Panc1 (cell line): ENCODE measurements at regions not wholly inside any gene's neighbourhood (a gene's known extent, or its start where the extent isn't known, plus 50 kb on each side); places are given as distances from the start of the nearest gene placed in this dataset.

Experiments
- ATAC-seq: fragments of 200-7000 bp; cut with Tn5 transposase; 2 replicates; pipeline ENCODE4 v1.9.1; 2020; ENCODE audit warnings: mild to moderate bottlenecking, moderate library complexity
- BruUV-seq: library from RNA; stranded (reverse); fragments of 400-500 nt; replicated peaks from 2 replicates; lab custom pipeline; 2021; lab: Mats Ljungman, UMichigan
- CTCF ChIA-PET: fragments of 300-600 bp; sonication (Branson Sonifier 250); formaldehyde crosslinking; loops from one replicate; lab custom pipeline; 2022; ENCODE audit warnings: antibody characterized with exemption; lab: Charles Lee
- POLR2A ChIA-PET: fragments of 300-600 bp; sonication (Branson Sonifier 250); formaldehyde crosslinking; loops from one replicate; lab custom pipeline; 2022; ENCODE audit warnings: antibody characterized with exemption; lab: Charles Lee
- DNase-seq: peaks from one replicate; pipeline ENCODE4 v3.0.0-alpha.2; 2010; ENCODE audit warnings: low read depth, low spot score
- H3K27ac ChIP-seq: 2 replicates; pipeline ENCODE4 v1.5.1; 2011; ENCODE audit warnings: mild to moderate bottlenecking, low read length, inconsistent platforms
- H3K27me3 ChIP-seq: fragments of 200-500 bp; sonication (Bioruptor generic); 2 replicates; pipeline ENCODE4 v1.6.0; 2014; ENCODE audit warnings: low read length, inconsistent platforms; ENCODE audit not compliant: control insufficient read depth, insufficient read depth
- H3K36me3 ChIP-seq: fragments of 200-500 bp; sonication (Bioruptor generic); 2 replicates; pipeline ENCODE4 v1.5.1; 2014; ENCODE audit warnings: inconsistent platforms, mild to moderate bottlenecking, low read length, moderate library complexity; ENCODE audit not compliant: control insufficient read depth, insufficient read depth
- H3K4me1 ChIP-seq: 2 replicates; pipeline ENCODE4 v1.5.1; 2011; ENCODE audit warnings: inconsistent platforms, mild to moderate bottlenecking, low read length, moderate library complexity; ENCODE audit not compliant: control insufficient read depth, insufficient read depth
- H3K4me3 ChIP-seq, 2 experiments: 2 replicates each; pipeline ENCODE4 v1.5.1; 2011 to 2012; ENCODE audit warnings: low read depth in 2 of 2, low read length in 2 of 2, mild to moderate bottlenecking in 2 of 2, inconsistent platforms in 1 of 2, moderate library complexity in 1 of 2
- H3K9me3 ChIP-seq: fragments of 200-500 bp; sonication (Bioruptor generic); 2 replicates; pipeline ENCODE4 v1.5.1; 2014; ENCODE audit warnings: low read depth, mild to moderate bottlenecking, inconsistent platforms, low read length, moderate library complexity; ENCODE audit not compliant: control insufficient read depth, insufficient read depth
- POLR2AphosphoS5 ChIP-seq: IDR thresholded peaks from 2 replicates; pipeline ENCODE4 v1.6.1; 2012; ENCODE audit warnings: mild to moderate bottlenecking, low read depth, low read length, moderate library complexity
- REST ChIP-seq, 2 experiments: IDR thresholded peaks; 2 replicates each; pipeline ENCODE4 v1.6.1; 2011 to 2012; ENCODE audit warnings: low read depth in 2 of 2, control low read depth in 1 of 2, low read length in 1 of 2, mild to moderate bottlenecking in 1 of 2, moderate library complexity in 1 of 2; ENCODE audit not compliant: insufficient read depth in 1 of 2
- SIN3A ChIP-seq: IDR thresholded peaks from 2 replicates; pipeline ENCODE4 v1.6.1; 2012; ENCODE audit warnings: low read depth, mild to moderate bottlenecking, low read length, moderate library complexity, borderline replicate concordance; ENCODE audit not compliant: insufficient read depth
- TCF7L2 ChIP-seq: IDR thresholded peaks from 2 replicates; pipeline ENCODE4 v1.6.1; 2011; ENCODE audit warnings: mild to moderate bottlenecking, low read depth, low read length, inconsistent platforms
- in situ Hi-C: cut with HindIII; loops from 2 replicates; pipeline ENCODE4 v1.10.0; 2016; ENCODE audit warnings: low sequenced_read_pairs, low pct_unique_long_range_greater_than_20kb
- intact Hi-C: fragments of 100-400 bp; cut with micrococcal nuclease; formaldehyde crosslinking; loops from one replicate; pipeline ENCODE4 v1.10.0; 2022; ENCODE audit not compliant: unreplicated experiment
- TF ChIP-seq, protein P1 (sequence below): fragments of 450-650 bp; IDR thresholded peaks from 2 replicates; pipeline ENCODE4 v1.5.1; 2017; ENCODE audit warnings: mild to moderate bottlenecking

GRCh38 chr7:25636168-25636567, 407.9 kb upstream of the NPVF start:
- intact Hi-C loops: no loop called here
- POLR2A ChIA-PET: no interaction called here

GRCh38 chr7:25636871-25637283, 408.6 kb upstream of the NPVF start:
- H3K4me3 ChIP-seq: no peak overlapping the region
- intact Hi-C loops (no loop called here), in situ Hi-C loops (no loop called here)
- no peak for DNase-seq
- H3K27me3 ChIP-seq: peaks cover 9% of the 10 kb centered on the region
- no peaks in the 10 kb centered on the region for H3K9me3 ChIP-seq
- no peak for ATAC-seq
- H3K27ac ChIP-seq: no peak overlapping the region
- BruUV-seq: no TSS peak
- H3K4me1 ChIP-seq: no peaks in the 10 kb centered on the region
- ChIA-PET POLR2A (no interaction called here), CTCF (no interaction called here)
- TF ChIP-seq SIN3A (no peak), POLR2AphosphoS5 (no peak), REST (IDR thresholded peaks at IDR 0.05; ENCODE audit: insufficient read depth in 1 of 2, low read depth in 2 of 2, low read length in 1 of 2) (no peak), TCF7L2 (no peak)
- TF ChIP-seq, protein P1, sequence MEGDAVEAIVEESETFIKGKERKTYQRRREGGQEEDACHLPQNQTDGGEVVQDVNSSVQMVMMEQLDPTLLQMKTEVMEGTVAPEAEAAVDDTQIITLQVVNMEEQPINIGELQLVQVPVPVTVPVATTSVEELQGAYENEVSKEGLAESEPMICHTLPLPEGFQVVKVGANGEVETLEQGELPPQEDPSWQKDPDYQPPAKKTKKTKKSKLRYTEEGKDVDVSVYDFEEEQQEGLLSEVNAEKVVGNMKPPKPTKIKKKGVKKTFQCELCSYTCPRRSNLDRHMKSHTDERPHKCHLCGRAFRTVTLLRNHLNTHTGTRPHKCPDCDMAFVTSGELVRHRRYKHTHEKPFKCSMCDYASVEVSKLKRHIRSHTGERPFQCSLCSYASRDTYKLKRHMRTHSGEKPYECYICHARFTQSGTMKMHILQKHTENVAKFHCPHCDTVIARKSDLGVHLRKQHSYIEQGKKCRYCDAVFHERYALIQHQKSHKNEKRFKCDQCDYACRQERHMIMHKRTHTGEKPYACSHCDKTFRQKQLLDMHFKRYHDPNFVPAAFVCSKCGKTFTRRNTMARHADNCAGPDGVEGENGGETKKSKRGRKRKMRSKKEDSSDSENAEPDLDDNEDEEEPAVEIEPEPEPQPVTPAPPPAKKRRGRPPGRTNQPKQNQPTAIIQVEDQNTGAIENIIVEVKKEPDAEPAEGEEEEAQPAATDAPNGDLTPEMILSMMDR: no peak
- no peaks in the 10 kb centered on the region for H3K36me3 ChIP-seq

More at GRCh38 chr7:25636168-25636567, 407.9 kb upstream of the NPVF start:
- Histone ChIP-seq H3K36me3 (no peaks in the 10 kb centered on the region), H3K27me3 (peaks cover 9% of the 10 kb centered on the region), H3K9me3 (no peaks in the 10 kb centered on the region), H3K4me3 (no peak overlapping the region), H3K4me1 (no peaks in the 10 kb centered on the region), H3K27ac (no peak overlapping the region)
- DNase-seq (no peak), ATAC-seq (no peak)
- in situ Hi-C loops: no loop called here
- CTCF ChIA-PET: interaction anchor here (0.6 kb wide), 1 partner anchor 21 kb away, joined by 3 read pairs; no protein-coding TSS in a partner anchor
- TF ChIP-seq, protein P1: no peak
- TF ChIP-seq SIN3A: no peak
- no peak for TF ChIP-seq POLR2AphosphoS5
- no peak for TF ChIP-seq REST (IDR thresholded peaks at IDR 0.05; ENCODE audit: insufficient read depth in 1 of 2, low read depth in 2 of 2, low read length in 1 of 2)
- no peak for TF ChIP-seq TCF7L2
- no TSS peak for BruUV-seq
